GM23338 (cell line): ENCODE measurements at regions not wholly inside any gene's neighbourhood (a gene's known extent, or its start where the extent isn't known, plus 50 kb on each side); places are given as distances from the start of the nearest gene placed in this dataset.

Experiments
- ATAC-seq: fragments of 200-7000 bp; cut with Tn5 transposase; 3 replicates; pipeline ENCODE4 v1.9.1; 2020
- DNase-seq: peaks from one replicate; pipeline ENCODE4 v3.0.0-alpha.2; 2015; ENCODE audit warnings: low spot score
- H2AFZ ChIP-seq: fragments of 200-600 bp; sonication (generic); 2 replicates; pipeline ENCODE4 v1.8.0; 2016; ENCODE audit warnings: antibody characterized with exemption, mild to moderate bottlenecking, moderate library complexity
- H3F3A ChIP-seq: fragments of 200-600 bp; sonication (generic); replicated peaks from 2 replicates; pipeline ENCODE4 v1.8.0; 2017; ENCODE audit warnings: antibody characterized with exemption, mixed run types, low read depth
- H3K27ac ChIP-seq: fragments of 200-600 bp; sonication (generic); 2 replicates; pipeline ENCODE4 v1.6.1; 2016; ENCODE audit warnings: low read depth
- H3K27me3 ChIP-seq: fragments of 200-600 bp; sonication (generic); 2 replicates; pipeline ENCODE4 v1.8.0; 2016; ENCODE audit warnings: mild to moderate bottlenecking, mixed run types, moderate library complexity; ENCODE audit not compliant: insufficient read depth
- H3K36me3 ChIP-seq: fragments of 200-600 bp; sonication (generic); 2 replicates; pipeline ENCODE4 v1.8.0; 2016; ENCODE audit warnings: mild to moderate bottlenecking; ENCODE audit not compliant: insufficient read depth
- H3K4me1 ChIP-seq: fragments of 200-600 bp; sonication (generic); 2 replicates; pipeline ENCODE4 v1.8.0; 2016; ENCODE audit warnings: mild to moderate bottlenecking, moderate library complexity; ENCODE audit not compliant: insufficient read depth
- H3K4me2 ChIP-seq: fragments of 200-600 bp; sonication (generic); 2 replicates; pipeline ENCODE4 v1.7.1; 2017; ENCODE audit warnings: mixed run types
- H3K4me3 ChIP-seq: fragments of 200-600 bp; sonication (generic); 2 replicates; pipeline ENCODE4 v1.6.1; 2016; ENCODE audit warnings: mixed run types
- H3K79me2 ChIP-seq: fragments of 200-600 bp; sonication (generic); replicated peaks from 2 replicates; pipeline ENCODE4 v1.8.0; 2017; ENCODE audit warnings: mild to moderate bottlenecking; ENCODE audit not compliant: insufficient read depth
- H3K9me2 ChIP-seq: fragments of 200-600 bp; sonication (generic); 2 replicates; pipeline ENCODE4 v1.8.0; 2017; ENCODE audit not compliant: insufficient read depth
- H4K20me1 ChIP-seq: fragments of 200-600 bp; sonication (generic); replicated peaks from 2 replicates; pipeline ENCODE4 v1.8.0; 2017; ENCODE audit warnings: mild to moderate bottlenecking; ENCODE audit not compliant: insufficient read depth
- H3K27ac Mint-ChIP-seq: 2 replicates; pipeline ENCODE4 v1.8.0; 2020; ENCODE audit warnings: inconsistent platforms, mild to moderate bottlenecking, moderate library complexity, mixed read lengths
- H3K27me3 Mint-ChIP-seq: 3 replicates; pipeline ENCODE4 v1.8.0; 2022; ENCODE audit warnings: low read depth, mild to moderate bottlenecking, moderate library complexity, mixed read lengths, inconsistent platforms; ENCODE audit not compliant: insufficient read depth, poor library complexity
- H3K36me3 Mint-ChIP-seq: 3 replicates; pipeline ENCODE4 v1.8.0; 2021; ENCODE audit warnings: low read depth, mild to moderate bottlenecking, inconsistent platforms, moderate library complexity, mixed read lengths
- H3K4me1 Mint-ChIP-seq: 3 replicates; pipeline ENCODE4 v1.8.0; 2020; ENCODE audit warnings: mild to moderate bottlenecking, inconsistent platforms, mixed read lengths
- H3K4me3 Mint-ChIP-seq: 3 replicates; pipeline ENCODE4 v1.8.0; 2021; ENCODE audit warnings: moderate library complexity, mild to moderate bottlenecking, inconsistent platforms, mixed read lengths
- H3K9me3 Mint-ChIP-seq: 3 replicates; pipeline ENCODE4 v1.8.0; 2020; ENCODE audit warnings: moderate library complexity, mild to moderate bottlenecking, inconsistent platforms, mixed read lengths
- EZH2 ChIP-seq: fragments of 200-600 bp; sonication (generic); IDR thresholded peaks from one replicate; pipeline ENCODE4 v1.8.0; 2017; ENCODE audit warnings: antibody characterized with exemption, mild to moderate bottlenecking, low read depth; ENCODE audit not compliant: unreplicated experiment
- EZH2phosphoT487 ChIP-seq: fragments of 200-600 bp; sonication (generic); IDR thresholded peaks from one replicate; pipeline ENCODE4 v1.8.1; 2018; ENCODE audit warnings: antibody characterized with exemption; ENCODE audit not compliant: unreplicated experiment
- JUNB ChIP-seq: IDR thresholded peaks from one replicate; pipeline ENCODE4 v1.6.1; 2016; ENCODE audit warnings: antibody characterized with exemption; ENCODE audit not compliant: unreplicated experiment
- NANOG ChIP-seq: IDR thresholded peaks from 2 replicates; pipeline ENCODE4 v1.6.1; 2016; ENCODE audit warnings: antibody characterized with exemption, borderline replicate concordance
- POLR2AphosphoS5 ChIP-seq: IDR thresholded peaks from 2 replicates; pipeline ENCODE4 v1.6.1; 2016; ENCODE audit warnings: antibody characterized with exemption, low read depth
- STAT1 ChIP-seq: IDR thresholded peaks from one replicate; pipeline ENCODE4 v1.6.1; 2016; ENCODE audit warnings: antibody characterized with exemption; ENCODE audit not compliant: unreplicated experiment
- ZNF114 ChIP-seq: fragments of 250-450 bp; sonication (Bioruptor Pico); IDR thresholded peaks from 2 replicates; pipeline ENCODE4 v1.5.0; 2020; ENCODE audit warnings: mild to moderate bottlenecking, moderate library complexity
- ZNF331 ChIP-seq: fragments of 250-450 bp; sonication (Bioruptor Pico); IDR thresholded peaks from 2 replicates; pipeline ENCODE4 v1.5.0; 2020; ENCODE audit warnings: low read depth, mild to moderate bottlenecking, moderate library complexity
- TF ChIP-seq, protein P1 (sequence below): IDR thresholded peaks from 2 replicates; pipeline ENCODE4 v1.6.1; 2016; ENCODE audit warnings: antibody characterized with exemption
- TF ChIP-seq, protein P2 (sequence below): fragments of 250-450 bp; sonication (Bioruptor Pico); IDR thresholded peaks from 2 replicates; pipeline ENCODE4 v1.5.0; 2020; ENCODE audit warnings: mild to moderate bottlenecking, moderate library complexity
- TF ChIP-seq, protein P3 (sequence below): IDR thresholded peaks from one replicate; pipeline ENCODE4 v1.6.1; 2018; ENCODE audit warnings: antibody characterized with exemption; ENCODE audit not compliant: unreplicated experiment
- TF ChIP-seq, protein P4 (sequence below), 2 experiments: fragments of 200-600 bp in 1 of 2; sonication (generic) in 1 of 2; conservative IDR thresholded peaks; 2 replicates each; pipeline versions ENCODE4 v1.5.1 to v1.6.1; 2016 to 2017; ENCODE audit warnings: antibody characterized with exemption in 2 of 2, low read depth in 2 of 2, mild to moderate bottlenecking in 2 of 2, moderate library complexity in 1 of 2

DNA sequence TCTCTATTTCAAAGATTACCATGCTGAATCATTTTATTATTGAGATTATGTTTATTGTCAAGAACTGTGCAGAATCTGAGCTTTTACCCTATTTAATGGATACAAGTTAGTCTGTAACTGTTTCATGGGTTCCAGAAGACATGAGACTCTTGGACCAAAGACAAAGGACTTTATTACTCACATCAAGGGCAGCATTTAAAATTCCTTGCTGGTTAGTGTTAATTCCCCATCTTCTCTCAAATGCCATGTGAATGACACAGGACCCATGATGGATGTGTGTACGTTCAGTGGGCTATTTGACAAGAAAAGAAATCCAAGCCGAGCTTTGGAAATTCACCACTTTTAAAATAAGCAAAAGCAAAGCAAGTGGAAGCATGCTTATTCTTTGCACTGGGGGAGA is 139.9 kb downstream of the PCDH20 start:
- Histone ChIP-seq H3K4me2 (no peak overlapping the region), H3K27ac (no peak overlapping the region), H3K27me3 (no peaks in the 10 kb centered on the region), H3K79me2 (no peaks in the 10 kb centered on the region), H3K36me3 (no peaks in the 10 kb centered on the region), H3F3A (no peaks in the 10 kb centered on the region), H2AFZ (no peak overlapping the region), H4K20me1 (no peaks in the 10 kb centered on the region), H3K9me2 (peaks cover 4% of the 10 kb centered on the region; the same call in 1 of the 2 replicates), H3K4me3 (no peak overlapping the region), H3K4me1 (no peaks in the 10 kb centered on the region)
- Mint-ChIP-seq H3K9me3 (peaks cover 20% of the 10 kb centered on the region), H3K27me3 (peaks cover 1% of the 10 kb centered on the region), H3K27ac (no peak overlapping the region), H3K4me1 (no peaks in the 10 kb centered on the region), H3K4me3 (no peak overlapping the region), H3K36me3 (peaks cover 9% of the 10 kb centered on the region; the same call in 2 of the 3 replicates)
- TF ChIP-seq STAT1, result no peak
- no peak for TF ChIP-seq ZNF114
- no peak for TF ChIP-seq EZH2phosphoT487
- TF ChIP-seq JUNB, result no peak
- TF ChIP-seq, protein P1, sequence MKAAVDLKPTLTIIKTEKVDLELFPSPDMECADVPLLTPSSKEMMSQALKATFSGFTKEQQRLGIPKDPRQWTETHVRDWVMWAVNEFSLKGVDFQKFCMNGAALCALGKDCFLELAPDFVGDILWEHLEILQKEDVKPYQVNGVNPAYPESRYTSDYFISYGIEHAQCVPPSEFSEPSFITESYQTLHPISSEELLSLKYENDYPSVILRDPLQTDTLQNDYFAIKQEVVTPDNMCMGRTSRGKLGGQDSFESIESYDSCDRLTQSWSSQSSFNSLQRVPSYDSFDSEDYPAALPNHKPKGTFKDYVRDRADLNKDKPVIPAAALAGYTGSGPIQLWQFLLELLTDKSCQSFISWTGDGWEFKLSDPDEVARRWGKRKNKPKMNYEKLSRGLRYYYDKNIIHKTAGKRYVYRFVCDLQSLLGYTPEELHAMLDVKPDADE, result no peak
- TF ChIP-seq, protein P2, sequence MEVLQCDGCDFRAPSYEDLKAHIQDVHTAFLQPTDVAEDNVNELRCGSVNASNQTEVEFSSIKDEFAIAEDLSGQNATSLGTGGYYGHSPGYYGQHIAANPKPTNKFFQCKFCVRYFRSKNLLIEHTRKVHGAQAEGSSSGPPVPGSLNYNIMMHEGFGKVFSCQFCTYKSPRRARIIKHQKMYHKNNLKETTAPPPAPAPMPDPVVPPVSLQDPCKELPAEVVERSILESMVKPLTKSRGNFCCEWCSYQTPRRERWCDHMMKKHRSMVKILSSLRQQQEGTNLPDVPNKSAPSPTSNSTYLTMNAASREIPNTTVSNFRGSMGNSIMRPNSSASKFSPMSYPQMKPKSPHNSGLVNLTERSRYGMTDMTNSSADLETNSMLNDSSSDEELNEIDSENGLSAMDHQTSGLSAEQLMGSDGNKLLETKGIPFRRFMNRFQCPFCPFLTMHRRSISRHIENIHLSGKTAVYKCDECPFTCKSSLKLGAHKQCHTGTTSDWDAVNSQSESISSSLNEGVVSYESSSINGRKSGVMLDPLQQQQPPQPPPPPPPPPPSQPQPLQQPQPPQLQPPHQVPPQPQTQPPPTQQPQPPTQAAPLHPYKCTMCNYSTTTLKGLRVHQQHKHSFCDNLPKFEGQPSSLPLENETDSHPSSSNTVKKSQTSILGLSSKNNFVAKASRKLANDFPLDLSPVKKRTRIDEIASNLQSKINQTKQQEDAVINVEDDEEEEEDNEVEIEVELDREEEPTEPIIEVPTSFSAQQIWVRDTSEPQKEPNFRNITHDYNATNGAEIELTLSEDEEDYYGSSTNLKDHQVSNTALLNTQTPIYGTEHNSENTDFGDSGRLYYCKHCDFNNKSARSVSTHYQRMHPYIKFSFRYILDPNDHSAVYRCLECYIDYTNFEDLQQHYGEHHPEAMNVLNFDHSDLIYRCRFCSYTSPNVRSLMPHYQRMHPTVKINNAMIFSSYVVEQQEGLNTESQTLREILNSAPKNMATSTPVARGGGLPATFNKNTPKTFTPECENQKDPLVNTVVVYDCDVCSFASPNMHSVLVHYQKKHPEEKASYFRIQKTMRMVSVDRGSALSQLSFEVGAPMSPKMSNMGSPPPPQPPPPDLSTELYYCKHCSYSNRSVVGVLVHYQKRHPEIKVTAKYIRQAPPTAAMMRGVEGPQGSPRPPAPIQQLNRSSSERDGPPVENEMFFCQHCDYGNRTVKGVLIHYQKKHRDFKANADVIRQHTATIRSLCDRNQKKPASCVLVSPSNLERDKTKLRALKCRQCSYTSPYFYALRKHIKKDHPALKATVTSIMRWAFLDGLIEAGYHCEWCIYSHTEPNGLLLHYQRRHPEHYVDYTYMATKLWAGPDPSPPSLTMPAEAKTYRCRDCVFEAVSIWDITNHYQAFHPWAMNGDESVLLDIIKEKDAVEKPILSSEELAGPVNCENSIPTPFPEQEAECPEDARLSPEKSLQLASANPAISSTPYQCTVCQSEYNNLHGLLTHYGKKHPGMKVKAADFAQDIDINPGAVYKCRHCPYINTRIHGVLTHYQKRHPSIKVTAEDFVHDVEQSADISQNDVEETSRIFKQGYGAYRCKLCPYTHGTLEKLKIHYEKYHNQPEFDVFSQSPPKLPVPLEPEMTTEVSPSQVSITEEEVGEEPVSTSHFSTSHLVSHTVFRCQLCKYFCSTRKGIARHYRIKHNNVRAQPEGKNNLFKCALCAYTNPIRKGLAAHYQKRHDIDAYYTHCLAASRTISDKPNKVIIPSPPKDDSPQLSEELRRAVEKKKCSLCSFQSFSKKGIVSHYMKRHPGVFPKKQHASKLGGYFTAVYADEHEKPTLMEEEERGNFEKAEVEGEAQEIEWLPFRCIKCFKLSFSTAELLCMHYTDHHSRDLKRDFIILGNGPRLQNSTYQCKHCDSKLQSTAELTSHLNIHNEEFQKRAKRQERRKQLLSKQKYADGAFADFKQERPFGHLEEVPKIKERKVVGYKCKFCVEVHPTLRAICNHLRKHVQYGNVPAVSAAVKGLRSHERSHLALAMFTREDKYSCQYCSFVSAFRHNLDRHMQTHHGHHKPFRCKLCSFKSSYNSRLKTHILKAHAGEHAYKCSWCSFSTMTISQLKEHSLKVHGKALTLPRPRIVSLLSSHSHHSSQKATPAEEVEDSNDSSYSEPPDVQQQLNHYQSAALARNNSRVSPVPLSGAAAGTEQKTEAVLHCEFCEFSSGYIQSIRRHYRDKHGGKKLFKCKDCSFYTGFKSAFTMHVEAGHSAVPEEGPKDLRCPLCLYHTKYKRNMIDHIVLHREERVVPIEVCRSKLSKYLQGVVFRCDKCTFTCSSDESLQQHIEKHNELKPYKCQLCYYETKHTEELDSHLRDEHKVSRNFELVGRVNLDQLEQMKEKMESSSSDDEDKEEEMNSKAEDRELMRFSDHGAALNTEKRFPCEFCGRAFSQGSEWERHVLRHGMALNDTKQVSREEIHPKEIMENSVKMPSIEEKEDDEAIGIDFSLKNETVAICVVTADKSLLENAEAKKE (CRISPR knock-in tag), result no peak
- TF ChIP-seq, protein P3, sequence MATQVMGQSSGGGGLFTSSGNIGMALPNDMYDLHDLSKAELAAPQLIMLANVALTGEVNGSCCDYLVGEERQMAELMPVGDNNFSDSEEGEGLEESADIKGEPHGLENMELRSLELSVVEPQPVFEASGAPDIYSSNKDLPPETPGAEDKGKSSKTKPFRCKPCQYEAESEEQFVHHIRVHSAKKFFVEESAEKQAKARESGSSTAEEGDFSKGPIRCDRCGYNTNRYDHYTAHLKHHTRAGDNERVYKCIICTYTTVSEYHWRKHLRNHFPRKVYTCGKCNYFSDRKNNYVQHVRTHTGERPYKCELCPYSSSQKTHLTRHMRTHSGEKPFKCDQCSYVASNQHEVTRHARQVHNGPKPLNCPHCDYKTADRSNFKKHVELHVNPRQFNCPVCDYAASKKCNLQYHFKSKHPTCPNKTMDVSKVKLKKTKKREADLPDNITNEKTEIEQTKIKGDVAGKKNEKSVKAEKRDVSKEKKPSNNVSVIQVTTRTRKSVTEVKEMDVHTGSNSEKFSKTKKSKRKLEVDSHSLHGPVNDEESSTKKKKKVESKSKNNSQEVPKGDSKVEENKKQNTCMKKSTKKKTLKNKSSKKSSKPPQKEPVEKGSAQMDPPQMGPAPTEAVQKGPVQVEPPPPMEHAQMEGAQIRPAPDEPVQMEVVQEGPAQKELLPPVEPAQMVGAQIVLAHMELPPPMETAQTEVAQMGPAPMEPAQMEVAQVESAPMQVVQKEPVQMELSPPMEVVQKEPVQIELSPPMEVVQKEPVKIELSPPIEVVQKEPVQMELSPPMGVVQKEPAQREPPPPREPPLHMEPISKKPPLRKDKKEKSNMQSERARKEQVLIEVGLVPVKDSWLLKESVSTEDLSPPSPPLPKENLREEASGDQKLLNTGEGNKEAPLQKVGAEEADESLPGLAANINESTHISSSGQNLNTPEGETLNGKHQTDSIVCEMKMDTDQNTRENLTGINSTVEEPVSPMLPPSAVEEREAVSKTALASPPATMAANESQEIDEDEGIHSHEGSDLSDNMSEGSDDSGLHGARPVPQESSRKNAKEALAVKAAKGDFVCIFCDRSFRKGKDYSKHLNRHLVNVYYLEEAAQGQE, result no peak
- TF ChIP-seq POLR2AphosphoS5, result no peak
- no peak for TF ChIP-seq NANOG
- no peak for TF ChIP-seq EZH2
- TF ChIP-seq ZNF331 (CRISPR knock-in tag), result no peak
- TF ChIP-seq, protein P4, sequence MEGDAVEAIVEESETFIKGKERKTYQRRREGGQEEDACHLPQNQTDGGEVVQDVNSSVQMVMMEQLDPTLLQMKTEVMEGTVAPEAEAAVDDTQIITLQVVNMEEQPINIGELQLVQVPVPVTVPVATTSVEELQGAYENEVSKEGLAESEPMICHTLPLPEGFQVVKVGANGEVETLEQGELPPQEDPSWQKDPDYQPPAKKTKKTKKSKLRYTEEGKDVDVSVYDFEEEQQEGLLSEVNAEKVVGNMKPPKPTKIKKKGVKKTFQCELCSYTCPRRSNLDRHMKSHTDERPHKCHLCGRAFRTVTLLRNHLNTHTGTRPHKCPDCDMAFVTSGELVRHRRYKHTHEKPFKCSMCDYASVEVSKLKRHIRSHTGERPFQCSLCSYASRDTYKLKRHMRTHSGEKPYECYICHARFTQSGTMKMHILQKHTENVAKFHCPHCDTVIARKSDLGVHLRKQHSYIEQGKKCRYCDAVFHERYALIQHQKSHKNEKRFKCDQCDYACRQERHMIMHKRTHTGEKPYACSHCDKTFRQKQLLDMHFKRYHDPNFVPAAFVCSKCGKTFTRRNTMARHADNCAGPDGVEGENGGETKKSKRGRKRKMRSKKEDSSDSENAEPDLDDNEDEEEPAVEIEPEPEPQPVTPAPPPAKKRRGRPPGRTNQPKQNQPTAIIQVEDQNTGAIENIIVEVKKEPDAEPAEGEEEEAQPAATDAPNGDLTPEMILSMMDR (conservative IDR thresholded peaks at IDR 0.05; ENCODE audit: low read depth in 2 of 2), result no peak
- DNase-seq (no peak), ATAC-seq (no peak)
